HG02870 (cell line): ENCODE measurements at regions not wholly inside any gene's neighbourhood (a gene's known extent, or its start where the extent isn't known, plus 50 kb on each side); places are given as distances from the start of the nearest gene placed in this dataset.
"Not testable (repeated sequence)": the region's sequence is repeated elsewhere in the genome, so short reads cannot be mapped to it uniquely, and the experiment has no call there.

ENCODE experiments used
- ATAC-seq: cut with Tn5 transposase; IDR thresholded peaks from one replicate; pipeline ENCODE4 v1.9.1; 2021; ENCODE audit warnings: mild to moderate bottlenecking, moderate library complexity; ENCODE audit not compliant: unreplicated experiment

DNA sequence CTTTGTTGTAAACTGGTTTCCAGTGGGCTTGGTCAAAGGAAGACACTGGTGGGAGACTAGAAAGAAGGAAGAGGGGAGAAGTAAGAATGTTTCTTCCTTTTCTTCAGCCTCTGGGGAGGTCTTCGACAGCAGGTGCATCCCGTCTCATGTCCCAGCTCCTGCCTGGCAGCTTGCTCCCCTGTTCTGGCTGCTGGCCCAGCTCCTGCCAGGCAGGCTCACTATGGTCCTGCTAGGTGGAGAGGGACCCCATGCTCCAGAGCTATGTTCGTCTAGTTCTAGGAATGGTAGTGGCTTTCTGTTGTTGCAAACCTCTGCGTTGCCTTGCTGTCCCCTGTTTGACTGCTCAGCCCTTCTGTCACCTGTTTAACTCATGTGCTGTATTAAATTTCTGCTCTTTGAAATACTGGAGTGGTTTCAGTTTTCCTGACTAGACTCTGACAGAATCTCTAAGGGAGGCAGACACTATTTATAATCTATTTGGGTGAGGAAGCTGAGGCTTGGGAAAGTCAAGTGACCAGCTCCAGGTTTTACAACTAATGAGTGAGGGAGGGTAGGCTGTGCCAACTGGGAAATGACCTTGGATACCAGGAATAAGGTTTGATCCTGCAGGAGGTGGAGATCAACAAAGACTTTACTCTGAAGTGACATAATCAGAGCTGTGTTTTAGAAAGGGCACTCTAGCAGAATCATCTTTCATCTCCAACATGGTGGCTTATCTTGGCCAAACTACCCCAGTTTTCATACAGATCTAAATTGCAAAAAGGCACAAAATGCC is 94.7 kb upstream of the DDHD1 start:
- no peak for ATAC-seq

DNA sequence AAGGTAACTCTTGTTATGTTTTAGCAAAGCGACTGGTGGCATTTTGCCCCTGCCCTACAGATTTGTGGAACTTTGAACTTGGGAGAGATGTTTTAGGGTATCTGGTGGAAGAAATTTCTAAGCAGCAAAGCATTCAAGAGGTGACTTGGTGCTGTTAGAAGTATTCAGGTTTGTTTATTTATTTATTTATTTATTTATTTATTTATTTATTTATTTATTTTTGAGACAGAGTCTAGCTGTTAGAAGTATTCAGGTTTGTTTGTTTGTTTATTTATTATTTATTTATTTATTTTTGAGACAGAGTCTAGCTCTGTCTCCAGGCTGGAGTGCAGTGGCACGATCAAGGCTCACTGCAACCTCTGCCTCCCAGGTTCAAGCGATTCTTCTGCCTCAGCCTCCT is 89.8 kb upstream of the DDHD1 start:
- not testable (repeated sequence) for ATAC-seq

DNA sequence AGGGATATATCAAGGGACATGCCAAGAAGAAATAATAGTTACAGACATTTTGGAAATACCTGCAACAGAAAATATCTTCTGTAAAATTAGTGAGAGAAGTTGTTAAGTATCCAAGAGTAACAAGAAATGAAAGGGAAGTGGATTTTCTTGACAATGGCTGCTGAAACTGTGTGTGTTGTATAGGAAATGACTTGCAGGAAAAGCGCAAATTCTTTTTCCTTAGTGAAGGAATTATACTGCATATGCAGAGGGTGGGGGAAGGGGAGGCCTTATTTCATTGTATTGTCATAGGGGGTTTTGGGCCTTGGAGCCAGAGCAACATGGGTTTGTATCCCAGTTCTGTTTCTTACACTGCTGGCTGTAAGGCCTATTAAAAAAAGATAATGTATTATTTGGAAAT is 84.4 kb upstream of the DDHD1 start:
- ATAC-seq = no peak

DNA sequence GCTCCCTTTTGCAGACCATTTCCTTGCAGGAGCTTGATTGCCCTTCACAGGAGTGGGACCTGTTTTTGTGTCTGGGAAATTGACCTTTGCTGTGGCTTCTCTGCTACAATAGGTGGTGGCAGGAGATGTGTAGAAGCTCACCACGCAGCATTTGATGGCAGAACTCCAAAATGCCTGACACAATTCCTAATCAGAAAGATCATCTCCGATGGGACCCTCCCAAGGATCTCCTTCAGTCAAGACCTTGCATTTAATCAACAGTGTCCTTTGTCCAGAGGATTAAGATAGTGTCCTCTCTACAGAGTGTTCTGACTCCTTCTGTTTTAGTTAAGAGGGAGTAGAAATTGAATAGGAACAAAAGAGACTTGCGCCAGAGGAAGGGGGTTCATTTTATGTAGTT is 83.6 kb upstream of the DDHD1 start:
- ATAC-seq = no peak

DNA sequence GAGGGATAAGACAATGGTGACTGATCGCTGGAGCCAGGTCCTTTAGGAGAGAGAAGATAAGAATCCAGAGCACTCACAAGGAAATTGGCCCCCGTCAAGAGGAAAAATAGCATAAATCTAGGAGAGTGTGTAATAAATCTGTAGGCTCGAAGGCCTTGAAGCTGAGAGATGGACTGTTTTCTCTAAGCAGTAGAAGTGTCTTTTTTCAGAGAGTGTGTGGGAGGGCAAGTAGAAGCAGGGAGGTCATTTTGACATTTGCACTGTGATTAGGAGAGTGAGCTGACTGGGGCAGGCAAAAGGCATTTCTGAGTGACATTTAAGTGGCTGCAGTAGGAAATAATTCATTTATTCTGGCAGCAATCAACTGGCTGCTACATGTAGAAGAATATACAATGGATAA is 78.0 kb upstream of the DDHD1 start:
- no peak for ATAC-seq

DNA sequence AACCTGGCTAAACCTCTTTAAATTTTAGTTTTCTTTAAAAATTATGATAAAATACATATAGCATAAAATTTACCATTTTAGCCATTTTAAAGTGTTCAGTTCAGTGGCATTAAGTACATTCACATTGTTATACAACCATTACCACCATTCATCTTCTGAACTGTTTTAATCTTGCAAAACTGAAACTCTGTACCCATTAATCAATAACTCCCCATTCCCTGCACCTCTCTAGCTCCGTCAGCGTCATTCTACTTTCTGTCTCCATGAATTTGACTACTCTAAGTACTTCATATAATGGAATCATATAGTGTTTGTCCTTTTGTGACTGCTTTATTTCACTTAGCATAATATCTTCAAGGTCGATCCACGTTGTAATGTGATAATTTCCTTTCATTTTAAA is 75.8 kb upstream of the DDHD1 start:
- ATAC-seq = no peak

DNA sequence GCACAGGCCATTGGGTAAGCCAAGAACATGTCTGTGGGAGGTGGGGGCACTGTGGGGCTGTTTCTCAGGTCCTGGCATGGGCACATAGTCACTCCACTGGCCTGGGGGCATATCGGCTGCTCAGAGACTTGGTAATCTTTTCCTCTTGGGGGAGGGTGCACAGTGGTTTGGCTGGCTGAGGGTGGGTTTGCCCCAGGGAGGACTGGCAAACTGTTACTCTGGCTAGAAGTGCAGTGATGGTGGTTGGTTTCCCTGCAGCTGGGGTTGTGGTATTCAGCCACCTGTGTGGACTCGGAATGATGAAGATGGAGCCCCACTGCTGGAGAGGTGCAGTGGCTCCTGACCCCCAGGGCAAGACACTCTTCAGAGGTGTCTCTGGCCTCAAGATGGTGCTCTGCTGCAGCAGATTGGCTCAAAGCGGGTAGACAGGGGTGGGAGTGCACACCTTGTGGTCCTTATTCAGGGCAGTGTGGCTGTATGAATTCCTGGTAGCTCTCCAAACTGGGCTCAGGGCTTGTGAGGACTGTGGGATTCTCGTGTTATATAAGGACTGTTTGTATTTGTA is 74.1 kb upstream of the DDHD1 start:
- no peak for ATAC-seq

DNA sequence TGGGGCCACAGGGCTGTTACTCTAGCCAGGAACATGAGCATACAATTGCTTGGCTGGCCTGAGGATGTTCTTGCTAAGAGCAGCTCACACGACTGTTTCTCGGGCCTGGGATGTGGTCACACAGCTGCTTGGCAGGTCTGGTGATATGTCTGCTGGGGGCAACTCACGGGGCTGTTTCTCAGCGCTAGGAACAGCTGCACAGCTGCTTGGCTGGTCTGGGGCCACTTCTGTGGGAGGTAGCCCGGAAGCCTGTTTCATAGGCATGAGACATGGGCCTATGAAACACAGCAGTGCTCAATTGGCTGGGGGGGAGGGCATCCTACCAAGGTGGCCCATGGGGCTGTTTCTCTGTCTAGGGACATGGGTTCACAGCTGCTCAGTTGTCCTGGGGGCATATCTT is 73.4 kb upstream of the DDHD1 start:
- no peak for ATAC-seq

DNA sequence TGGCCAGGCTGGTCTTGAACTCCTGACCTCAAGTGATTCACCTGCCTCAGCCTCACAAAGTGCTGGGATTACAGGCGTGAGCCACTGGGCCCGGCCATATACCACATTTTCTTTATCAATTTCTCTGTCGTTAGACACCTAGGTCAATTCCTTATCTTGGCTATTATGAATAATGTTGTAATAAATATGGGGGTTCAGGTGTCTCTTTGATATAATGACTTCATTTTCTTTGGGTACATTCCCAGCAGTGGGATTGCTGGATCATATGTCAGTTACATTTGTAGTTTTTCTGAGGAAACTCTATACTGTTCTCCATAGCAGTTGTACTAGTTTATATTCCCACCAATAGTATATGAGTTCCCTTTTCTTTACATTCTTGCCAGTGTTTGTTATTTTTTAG is 67.8 kb upstream of the DDHD1 start:
- ATAC-seq = no peak

DNA sequence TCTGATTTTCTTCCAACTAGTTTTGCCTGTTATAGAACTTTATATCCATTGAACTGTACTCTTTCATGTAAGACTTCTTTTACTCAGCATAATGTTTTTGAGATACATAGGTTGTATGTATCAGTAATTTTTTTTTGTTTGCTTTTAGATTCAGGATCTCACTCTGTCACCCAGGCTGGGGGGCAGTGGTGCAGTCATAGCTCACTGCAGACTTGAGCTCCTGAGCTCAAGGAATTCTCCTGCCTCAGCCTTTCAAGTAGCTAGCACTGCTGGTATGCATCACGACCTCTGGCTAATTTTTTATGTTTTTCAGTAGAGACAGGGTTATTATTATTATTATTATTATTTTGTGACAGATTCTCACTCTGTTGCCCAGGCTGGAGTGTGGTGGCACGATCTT is 65.0 kb upstream of the DDHD1 start:
- no peak for ATAC-seq

DNA sequence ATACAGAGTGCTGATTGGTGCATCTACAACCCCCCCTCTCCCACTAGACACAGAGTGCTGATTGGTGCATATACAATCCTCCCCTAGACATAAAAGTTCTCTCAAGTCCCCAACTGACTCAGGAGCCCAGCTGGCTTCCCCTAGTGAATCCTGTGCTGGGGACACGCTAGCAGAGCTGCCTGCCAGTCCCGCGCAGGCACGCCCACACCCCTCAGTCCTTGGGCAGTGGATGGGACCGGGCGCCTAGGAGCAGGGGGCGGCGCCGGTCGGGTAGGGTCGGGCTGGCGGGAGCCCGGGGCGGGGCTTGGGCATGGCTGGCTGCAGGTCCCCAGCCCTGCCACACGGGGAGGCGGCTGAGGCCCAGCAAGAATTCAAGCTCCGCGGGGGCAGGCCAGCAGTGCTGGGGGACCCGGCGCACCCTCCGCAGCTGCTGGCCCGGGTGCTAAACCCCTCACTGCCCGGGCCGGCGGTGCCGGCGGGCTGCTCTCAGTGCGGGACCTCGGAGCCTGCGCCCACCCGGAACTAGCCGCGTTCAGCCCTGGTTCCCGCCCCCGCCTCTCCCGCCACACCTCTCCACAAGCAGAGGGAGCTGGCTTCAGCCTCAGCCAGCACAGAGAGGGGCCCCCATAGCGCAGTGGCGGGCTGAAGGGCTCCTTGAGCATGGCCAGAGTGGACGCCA is 64.3 kb upstream of the DDHD1 start:
- peak; percentile 98 for ATAC-seq

DNA sequence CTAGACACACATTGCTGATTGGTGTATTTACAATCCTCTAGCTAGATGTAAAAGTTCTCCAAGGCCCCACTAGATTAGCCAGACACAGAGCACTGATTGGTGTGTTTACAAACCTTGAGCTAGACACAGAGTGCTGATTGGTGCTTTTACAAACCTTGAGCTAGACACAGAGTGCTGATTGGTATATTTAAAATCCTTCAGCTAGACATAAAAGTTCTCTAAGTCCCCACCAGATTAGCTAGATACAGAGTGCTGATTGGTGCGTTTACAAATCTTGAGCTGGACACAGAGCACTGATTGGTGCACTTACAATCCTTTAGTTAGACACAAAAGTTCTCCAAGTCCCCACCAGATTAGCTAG is 63.8 kb upstream of the DDHD1 start:
- not testable (repeated sequence) for ATAC-seq

DNA sequence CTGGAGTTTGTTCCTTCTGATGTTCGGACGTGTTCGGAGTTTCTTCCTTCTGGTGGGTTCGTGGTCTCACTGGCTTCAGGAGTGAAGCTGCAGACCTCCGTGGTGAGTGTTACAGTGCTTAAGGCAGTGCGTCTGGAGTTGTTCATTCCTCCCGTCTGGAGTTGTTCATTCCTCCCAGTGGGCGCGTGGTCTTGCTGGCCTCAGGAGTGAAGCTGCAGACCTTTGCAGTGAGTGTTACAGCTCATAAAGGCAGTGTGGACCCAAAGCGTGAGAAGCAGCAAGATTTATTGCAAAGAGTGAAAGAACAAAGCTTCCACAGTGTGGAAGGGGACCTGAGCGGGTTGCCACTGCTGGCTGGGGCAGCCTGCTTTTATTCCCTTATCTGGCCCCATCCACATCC is 63.4 kb upstream of the DDHD1 start:
- not testable (repeated sequence) for ATAC-seq

DNA sequence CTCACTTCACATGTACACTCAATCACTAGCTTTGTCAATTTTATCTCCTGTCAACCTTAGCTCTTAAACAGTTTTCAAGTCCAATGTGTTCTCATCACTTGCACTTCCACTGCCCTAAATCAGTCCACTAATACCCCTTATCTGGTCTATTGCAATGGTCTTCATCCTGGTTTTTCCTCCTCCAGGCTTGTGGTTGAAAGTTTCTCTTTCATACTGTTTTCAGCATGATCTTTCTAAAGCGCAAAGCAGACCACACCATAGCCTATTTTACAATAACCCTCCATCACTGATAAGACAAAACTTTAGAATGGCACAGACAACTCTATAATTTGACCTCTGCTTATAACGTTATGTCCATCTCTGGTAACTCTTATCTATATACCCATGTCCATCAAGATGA is 62.0 kb upstream of the DDHD1 start:
- no peak for ATAC-seq

DNA sequence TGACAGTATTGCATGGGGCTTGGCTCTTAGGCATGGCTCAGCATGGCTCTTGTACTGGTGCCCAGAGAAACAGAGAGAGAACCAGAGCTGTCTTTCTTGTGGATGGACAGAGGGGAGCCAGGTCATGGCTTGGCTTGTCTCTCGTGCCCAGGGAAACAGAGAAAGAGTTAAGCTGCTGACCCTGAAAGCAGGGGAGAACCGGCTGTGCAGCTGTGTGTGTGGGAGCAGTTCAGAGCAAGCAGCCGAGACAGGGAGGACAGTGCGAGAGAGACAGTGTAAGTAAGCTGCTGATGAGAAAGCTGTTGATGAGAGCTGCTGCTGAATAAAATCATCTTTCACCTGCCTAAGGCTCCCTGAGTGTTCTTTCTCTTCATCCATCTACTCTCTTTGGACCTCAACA is 61.3 kb upstream of the DDHD1 start:
- ATAC-seq = no peak

DNA sequence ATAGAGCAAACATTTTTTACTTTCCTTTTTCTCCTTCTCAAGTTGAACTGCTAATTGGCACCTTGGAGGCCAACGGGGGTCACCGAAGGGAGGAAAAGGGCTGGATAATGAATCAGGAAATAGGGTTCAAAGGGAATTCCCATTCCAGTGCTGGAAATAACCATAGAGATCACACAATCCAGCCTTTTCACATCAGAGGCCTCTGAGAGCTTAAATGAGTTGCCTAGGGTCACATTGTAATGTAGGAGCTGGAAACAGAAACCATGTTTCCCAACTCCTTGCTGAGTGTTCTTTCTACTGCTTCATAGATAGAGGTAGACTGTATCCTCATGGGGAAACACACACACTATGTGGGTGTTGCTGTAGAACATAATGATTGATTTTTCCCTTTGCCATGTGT is 60.6 kb upstream of the DDHD1 start:
- no peak for ATAC-seq

DNA sequence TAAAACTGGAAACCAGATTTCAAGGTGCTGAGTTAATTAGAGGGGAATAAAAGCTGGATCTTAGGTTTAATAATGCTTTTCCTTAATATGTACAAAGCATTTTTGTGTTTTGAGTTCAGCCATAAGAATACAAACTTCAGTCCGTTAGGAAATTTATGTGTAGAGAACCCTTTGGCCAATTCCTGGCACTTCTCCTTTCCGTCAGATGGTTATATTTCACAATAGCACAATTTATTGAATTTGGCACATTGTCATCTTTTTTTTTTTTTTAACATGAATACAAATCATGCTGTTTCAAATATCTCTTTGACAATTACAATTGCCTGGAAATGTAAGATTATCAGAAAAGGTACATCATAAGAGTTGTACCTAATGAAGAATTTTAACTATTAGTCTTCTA is 56.2 kb upstream of the DDHD1 start:
- ATAC-seq = no peak
